Urinary bladder (tissue), 3 donors: ENCODE measurements at regions not wholly inside any gene's neighbourhood (a gene's known extent, or its start where the extent isn't known, plus 50 kb on each side); places are given as distances from the start of the nearest gene placed in this dataset.

Experiments used
- DNase-seq: peaks from one replicate; pipeline ENCODE4 v3.0.0-alpha.2; 2015; ENCODE audit errors: extremely low spot score
- H3K27ac ChIP-seq: one replicate; pipeline ENCODE4 v1.5.1; 2013; ENCODE audit warnings: low read depth, mild to moderate bottlenecking, moderate library complexity
- H3K36me3 ChIP-seq: one replicate; pipeline ENCODE4 v1.6.1; 2013; ENCODE audit warnings: mild to moderate bottlenecking, moderate library complexity; ENCODE audit not compliant: insufficient read depth
- H3K4me1 ChIP-seq: one replicate; pipeline ENCODE4 v1.6.1; 2013; ENCODE audit warnings: mild to moderate bottlenecking, moderate library complexity; ENCODE audit not compliant: insufficient read depth
- H3K4me3 ChIP-seq: one replicate; pipeline ENCODE4 v1.5.1; 2013; ENCODE audit warnings: low read depth, low read length
- WGBS: extraction: QIAGEN DNeasy Blood & Tissue Kit; methylation state at CpG from one replicate; pipeline ENCODE4 v1.1.7; 2013; 5-methylcytosine and 5-hydroxymethylcytosine counted together
- donor health status: healthy with polysubstance abuse.
- donor health status: healthy.

DNA sequence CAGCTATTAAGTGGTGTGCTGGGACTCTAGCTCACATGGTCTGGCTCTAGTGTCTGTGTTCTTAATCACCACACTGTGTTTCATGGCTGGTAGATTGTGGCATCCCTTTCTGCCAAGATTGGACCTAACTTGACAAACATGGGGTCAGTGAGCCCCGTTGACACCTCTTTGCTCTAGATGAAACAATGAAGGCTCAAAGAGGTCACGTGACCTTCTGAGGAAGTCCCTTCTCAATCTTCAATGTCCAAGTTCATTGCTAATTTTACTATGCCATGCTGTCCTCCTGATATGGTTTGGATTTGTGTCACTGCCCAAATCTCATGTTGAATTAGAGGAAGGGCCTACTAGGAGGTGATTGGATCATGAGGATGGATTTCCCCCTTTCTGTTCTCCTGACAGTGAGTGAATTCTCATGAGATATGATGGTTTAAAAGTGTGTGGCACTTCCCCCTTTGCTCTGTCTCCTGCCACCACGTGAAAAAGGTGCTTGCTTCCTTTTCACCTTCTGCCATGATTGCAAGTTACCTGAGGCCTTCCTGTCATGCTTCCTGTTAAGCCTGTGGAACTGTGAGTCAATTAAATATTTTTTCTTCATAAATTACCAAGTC lies 177.8 kb upstream of the MYLIP start:
- Histone ChIP-seq H3K4me1 (no peaks in the 10 kb centered on the region), H3K27ac (no peak overlapping the region), H3K4me3 (no peak overlapping the region), H3K36me3 (no peaks in the 10 kb centered on the region)
- 94% methylated on average over 3 of the region's 3 CpGs for WGBS
- no peak for DNase-seq

DNA sequence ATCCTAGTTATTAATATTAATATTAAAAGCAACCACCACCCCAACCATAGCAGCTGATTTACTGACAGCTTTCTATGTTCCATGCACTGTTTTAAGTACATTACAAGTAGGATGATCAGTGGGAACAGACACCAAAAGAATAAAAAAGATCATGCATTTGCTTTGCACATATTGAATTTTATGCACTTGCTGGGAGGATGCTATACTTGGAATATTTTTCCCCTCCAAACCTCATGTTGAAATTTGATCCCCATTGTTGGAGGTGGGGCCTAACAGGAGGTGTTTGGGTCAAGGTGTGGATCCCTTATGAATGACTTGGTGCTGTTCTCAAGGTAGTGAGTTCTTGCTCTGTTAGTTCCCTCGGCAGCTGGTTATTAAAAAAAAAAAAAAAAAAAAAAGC lies 178.9 kb upstream of the MYLIP start:
- Histone ChIP-seq H3K4me1 (no peaks in the 10 kb centered on the region), H3K27ac (no peak overlapping the region), H3K4me3 (no peak overlapping the region), H3K36me3 (no peaks in the 10 kb centered on the region)
- no peak for DNase-seq
- 65% methylated on average over 1 of the region's 1 CpG for WGBS

DNA sequence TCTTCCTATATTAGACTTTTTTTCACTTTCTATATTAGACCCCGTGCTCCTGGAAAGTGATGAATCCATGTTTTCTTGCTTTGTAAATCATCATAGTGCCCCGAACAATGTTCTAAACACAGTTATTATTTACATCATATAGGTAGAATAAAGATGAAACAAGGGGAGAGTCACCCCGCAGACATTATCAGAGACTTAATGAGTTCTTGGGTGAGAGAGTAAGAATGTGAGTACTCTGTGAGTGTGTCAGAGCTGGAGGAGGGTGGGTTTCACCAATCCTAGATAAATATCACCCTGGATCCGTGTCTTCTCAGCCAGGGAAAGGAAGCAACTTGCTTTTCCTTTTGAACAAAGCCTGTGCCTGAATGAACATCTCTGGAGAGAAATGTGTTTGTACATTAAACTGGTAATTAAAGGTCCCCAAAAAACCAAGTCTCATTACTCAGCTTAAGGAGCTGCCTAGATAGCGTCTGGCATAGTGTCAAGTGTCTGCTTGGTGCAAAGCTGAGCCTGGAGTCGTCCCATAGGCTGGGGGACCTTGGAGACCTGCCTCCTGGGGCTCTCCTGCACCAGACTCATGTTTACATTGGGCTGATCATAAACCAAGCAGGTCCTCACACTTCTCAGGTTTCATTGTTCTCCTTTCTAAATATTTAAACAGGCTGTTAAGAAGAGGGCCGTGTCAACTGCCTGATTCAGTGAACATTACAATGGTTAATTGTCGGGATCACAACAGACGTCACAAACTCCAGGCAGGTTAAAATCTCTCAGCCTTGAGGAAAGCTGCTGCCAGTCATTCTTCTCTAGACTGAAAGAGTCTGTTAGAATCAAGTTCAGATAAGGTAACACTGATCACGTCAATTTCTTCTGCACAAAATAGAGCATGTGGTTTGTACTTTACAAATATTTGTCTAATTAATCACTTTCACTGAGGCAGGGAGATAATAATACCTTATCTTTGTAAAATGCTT lies 179.7 kb upstream of the MYLIP start:
- WGBS: 49% methylated on average over 10 of the region's 10 CpGs
- Histone ChIP-seq H3K36me3 (no peaks in the 10 kb centered on the region), H3K4me3 (no peak overlapping the region), H3K27ac (no peak overlapping the region), H3K4me1 (no peaks in the 10 kb centered on the region)
- DNase-seq: no peak

DNA sequence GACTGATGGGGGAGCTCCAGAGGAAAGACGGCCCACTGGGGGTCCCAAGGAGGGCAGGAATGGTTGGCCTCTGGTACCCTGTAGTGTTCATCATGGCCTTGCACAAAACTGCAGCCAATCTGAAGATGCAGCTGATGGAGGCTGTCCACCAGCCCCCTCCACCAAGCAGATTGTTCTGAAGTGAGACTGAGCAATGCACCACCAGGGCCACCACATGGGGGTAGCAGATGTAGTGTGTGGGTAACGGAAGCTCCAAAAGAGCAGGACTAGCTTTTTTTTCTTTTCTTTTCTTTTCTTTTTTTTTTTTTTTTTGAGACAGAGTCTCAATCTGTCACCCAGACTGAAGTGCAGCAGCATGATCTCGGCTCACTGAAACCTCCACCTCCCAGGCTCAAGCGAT lies 181.0 kb upstream of the MYLIP start:
- no peak for DNase-seq
- Histone ChIP-seq H3K4me3 (no peak overlapping the region), H3K36me3 (no peaks in the 10 kb centered on the region), H3K4me1 (no peaks in the 10 kb centered on the region), H3K27ac (no peak overlapping the region)
- 97% methylated on average over 4 of the region's 4 CpGs for WGBS

DNA sequence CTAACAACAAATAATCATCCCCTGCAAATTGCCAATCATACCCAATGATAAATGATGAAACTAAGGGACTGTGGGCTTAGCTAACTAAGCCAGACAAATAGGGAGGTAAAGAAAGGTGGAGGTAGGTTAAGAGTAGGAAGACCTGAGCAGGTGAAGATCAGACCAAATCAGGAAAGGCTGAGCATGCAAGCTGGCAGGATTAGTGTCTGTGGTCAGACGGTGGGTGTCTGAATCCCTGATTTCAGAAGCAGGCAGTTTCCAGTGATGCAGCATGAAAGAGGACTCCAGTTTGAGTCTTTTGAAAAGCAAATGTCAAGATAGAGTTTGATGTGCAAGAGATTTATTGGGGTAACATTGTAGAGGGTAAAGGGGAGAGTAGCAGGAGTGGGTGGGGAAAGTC lies 181.4 kb upstream of the MYLIP start:
- no peak overlapping the region for H3K4me3 ChIP-seq
- no peaks in the 10 kb centered on the region for H3K4me1 ChIP-seq
- no peaks in the 10 kb centered on the region for H3K36me3 ChIP-seq
- WGBS: 88% methylated on average over 1 of the region's 1 CpG
- H3K27ac ChIP-seq: no peak overlapping the region
- DNase-seq: no peak

DNA sequence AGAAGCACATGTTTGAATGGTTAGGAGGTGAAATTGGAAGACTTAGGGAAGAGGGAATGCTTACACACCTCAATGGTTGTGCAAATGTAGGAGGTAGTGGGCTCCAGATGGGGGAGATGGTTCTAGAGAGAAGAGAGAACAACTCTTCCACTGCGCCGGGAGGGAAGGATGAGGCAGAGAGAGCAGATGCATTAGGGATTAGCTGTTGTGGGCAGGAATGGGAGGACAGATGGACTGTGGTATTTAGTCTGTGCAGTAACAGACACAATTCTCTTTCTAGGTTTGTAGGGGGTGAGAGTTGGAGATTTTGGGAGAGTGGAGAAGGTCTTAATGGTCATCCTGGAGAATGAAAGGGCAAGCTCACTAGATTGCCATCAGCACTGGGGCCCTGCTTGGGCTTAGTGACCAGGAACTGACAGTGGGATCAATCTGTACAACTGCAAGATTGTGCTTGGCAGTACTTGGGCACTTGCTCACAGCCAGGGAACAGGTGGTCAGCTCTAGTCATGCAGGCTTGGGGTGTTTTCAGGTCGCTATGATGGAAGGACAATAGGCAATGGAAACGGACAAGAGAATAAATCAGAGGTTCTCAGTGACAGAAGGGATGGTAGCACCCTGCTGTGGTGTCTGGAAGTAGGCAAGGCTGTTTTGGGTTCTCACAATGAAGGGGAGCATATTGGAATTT lies 182.0 kb upstream of the MYLIP start:
- no peaks in the 10 kb centered on the region for H3K36me3 ChIP-seq
- WGBS: 82% methylated on average over 4 of the region's 4 CpGs
- DNase-seq: no peak
- no peaks in the 10 kb centered on the region for H3K4me1 ChIP-seq
- H3K27ac ChIP-seq: no peak overlapping the region
- H3K4me3 ChIP-seq: no peak overlapping the region

DNA sequence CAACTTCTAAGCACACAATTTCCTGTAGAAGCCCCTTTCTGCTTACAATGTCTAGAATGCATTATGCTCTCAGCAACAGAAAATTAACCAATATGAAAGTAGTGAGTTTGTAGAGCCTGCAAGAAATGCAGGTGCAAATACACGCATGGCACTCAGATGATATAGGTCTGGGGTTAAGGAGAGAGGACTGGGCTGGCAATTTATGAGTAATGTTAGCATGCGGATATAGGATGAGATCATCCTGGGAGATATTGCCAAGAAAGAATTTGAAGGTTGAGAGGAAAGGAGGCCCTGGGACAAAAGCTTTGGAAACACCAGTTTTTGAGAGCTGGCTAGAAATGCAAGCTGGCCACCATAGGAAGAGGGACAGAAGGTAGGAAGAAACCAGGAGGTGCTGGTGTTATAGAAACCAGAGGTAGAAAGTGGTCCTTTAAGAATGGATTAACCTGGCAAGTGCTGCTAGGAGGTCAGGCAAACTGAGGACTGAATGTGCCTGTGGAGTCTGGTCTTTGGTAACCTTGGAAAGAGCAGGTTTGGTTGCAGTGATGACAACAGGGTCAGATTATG lies 183.2 kb upstream of the MYLIP start:
- DNase-seq: no peak
- no peak overlapping the region for H3K4me3 ChIP-seq
- H3K27ac ChIP-seq: no peak overlapping the region
- WGBS: 60% methylated on average over 2 of the region's 2 CpGs
- no peaks in the 10 kb centered on the region for H3K4me1 ChIP-seq
- no peaks in the 10 kb centered on the region for H3K36me3 ChIP-seq

DNA sequence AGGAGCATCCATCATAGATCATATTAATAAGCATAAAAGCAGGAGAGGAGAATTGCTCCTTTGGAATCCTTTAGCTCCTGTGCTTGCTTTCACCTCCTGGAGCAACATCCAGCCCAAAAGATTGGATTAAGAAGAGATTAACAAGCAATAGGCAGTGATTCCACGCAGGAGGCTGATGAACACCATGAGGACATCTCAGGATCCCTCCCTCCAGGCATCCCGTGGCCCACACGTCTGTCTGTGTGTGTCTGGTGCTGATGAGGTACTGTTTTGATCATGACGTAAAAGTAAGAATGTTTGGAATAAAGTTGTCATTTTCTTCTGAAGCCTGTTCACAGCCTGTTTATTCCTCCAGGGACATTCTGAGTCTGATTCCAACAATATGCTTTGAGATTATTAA lies 185.5 kb upstream of the MYLIP start:
- Histone ChIP-seq H3K4me1 (no peaks in the 10 kb centered on the region), H3K36me3 (no peaks in the 10 kb centered on the region), H3K27ac (no peak overlapping the region), H3K4me3 (no peak overlapping the region)
- WGBS: 73% methylated on average over 4 of the region's 4 CpGs
- DNase-seq: no peak

DNA sequence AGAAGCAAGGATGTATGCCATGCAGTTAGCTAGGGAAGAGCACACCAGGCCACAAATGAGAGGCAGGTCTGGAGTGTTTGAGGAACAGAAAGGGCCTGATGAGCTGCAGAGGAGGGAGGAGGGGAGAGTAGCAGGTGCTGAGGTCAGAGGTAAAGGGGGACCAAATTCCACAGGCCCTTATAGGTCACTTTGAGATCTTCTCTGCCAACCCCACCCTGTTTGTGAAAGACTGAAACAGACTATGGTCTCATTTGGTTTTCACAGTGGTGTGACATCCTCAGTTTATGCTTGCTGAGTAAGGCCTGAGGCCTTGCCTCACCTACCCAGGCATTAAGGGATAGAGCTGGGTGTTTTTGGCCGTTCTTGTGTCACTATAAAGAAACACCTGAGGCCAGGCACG lies 187.7 kb upstream of the MYLIP start:
- H3K4me1 ChIP-seq: no peaks in the 10 kb centered on the region
- 87% methylated on average over 2 of the region's 2 CpGs for WGBS

DNA sequence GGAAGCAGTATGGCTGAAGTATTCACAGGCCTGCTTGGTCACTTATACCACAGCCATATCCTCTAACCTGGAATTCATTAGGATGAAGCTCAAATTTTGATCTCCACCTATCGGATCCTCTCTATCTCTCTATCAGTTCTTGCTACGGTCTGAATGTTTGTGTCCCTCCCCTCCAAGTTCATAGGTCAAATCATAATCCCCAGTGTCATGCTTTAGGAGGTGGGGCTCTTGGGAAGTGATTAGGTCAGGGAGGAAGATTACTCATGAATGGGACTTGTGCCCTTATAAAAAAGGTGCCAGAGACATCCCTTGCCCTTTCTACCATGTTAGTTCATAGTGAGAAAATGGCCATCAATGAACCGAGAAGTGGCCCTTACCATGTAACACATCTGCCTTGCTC lies 190.8 kb upstream of the MYLIP start:
- no peaks in the 10 kb centered on the region for H3K4me1 ChIP-seq
- no peaks in the 10 kb centered on the region for H3K36me3 ChIP-seq
- DNase-seq: no peak
- no peak overlapping the region for H3K4me3 ChIP-seq
- WGBS: 88% methylated on average over 3 of the region's 3 CpGs
- no peak overlapping the region for H3K27ac ChIP-seq

More for the DNA sequence above, 187.7 kb upstream of the MYLIP start:
- DNase-seq: no peak
- no peak overlapping the region for H3K4me3 ChIP-seq
- no peak overlapping the region for H3K27ac ChIP-seq
- no peaks in the 10 kb centered on the region for H3K36me3 ChIP-seq

DNA sequence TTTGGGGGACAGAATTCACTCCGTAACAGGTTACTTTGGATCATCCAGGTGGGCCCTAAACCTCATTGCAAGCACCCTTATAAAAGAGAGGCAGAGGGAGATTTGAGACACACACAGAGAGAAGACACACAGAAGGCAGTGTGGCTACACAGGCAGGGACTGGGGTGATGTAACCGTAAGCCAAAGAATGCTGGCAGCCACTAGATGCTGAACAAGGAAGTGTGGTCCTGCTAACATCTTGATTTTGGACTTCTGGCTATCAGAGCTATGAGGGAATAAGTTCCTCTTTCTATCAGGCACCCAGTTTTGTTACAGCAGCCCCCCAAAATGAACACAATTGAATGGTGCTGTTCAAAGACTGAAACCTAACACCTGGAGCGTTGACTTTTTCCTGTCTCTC lies 191.3 kb upstream of the MYLIP start:
- 94% methylated on average over 3 of the region's 3 CpGs for WGBS
- Histone ChIP-seq H3K4me3 (no peak overlapping the region), H3K4me1 (no peaks in the 10 kb centered on the region), H3K36me3 (no peaks in the 10 kb centered on the region), H3K27ac (no peak overlapping the region)
- no peak for DNase-seq

DNA sequence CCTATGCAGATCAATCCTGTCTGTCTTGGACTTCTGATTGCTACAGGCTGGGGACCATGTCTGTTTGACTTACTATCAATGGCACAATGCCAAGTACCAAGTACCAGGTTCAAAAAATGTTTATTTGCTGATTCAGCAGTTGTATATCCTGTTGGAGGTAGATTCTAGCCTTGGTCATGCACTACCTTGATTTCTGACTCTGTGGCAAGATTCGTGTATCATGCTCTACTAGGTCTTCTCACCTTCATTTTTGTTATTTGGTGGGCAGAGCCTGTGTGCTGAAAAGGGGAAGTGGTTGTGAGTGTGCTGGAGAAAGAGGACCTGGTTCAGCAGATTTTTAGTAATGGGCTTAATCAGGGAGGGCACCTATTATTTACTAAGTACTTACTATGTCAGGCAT lies 192.4 kb upstream of the MYLIP start:
- no peak for DNase-seq
- 84% methylated on average over 1 of the region's 1 CpG for WGBS
- Histone ChIP-seq H3K4me1 (no peaks in the 10 kb centered on the region), H3K4me3 (no peak overlapping the region), H3K27ac (no peak overlapping the region), H3K36me3 (no peaks in the 10 kb centered on the region)

DNA sequence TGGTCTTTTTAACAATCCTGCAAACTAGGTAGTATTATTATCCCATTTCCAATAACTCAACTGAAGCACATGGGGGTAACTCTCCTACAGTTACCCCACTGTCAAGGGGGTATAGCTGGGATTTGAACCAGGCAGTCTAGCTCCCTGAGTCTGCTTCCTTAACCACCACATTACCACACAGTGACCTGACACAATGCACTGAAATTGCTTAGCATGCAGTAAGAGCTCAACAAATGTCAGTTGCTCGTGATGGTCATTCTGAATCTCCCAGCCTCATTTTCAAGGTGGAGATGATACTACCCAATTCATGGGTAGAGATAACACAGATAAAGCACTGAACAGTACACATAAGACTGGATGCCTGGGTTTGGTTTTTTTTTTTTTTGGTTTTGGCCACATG lies 193.2 kb upstream of the MYLIP start:
- DNase-seq: no peak
- Histone ChIP-seq H3K36me3 (no peaks in the 10 kb centered on the region), H3K4me3 (no peak overlapping the region), H3K4me1 (no peaks in the 10 kb centered on the region), H3K27ac (no peak overlapping the region)
- WGBS: 94% methylated on average over 1 of the region's 1 CpG
